GM12892 (cell line): ENCODE measurements at regions not wholly inside any gene's neighbourhood (a gene's known extent, or its start where the extent isn't known, plus 50 kb on each side); places are given as distances from the start of the nearest gene placed in this dataset.

Experiments used
- POLR2A ChIP-seq: IDR thresholded peaks from 2 replicates; pipeline ENCODE4 v1.6.1; 2011; ENCODE audit warnings: low read depth, low read length, control low read depth
- POLR2AphosphoS5 ChIP-seq: IDR thresholded peaks from 2 replicates; pipeline ENCODE4 v1.6.1; 2011; ENCODE audit warnings: low read depth, low read length, control low read depth

DNA sequence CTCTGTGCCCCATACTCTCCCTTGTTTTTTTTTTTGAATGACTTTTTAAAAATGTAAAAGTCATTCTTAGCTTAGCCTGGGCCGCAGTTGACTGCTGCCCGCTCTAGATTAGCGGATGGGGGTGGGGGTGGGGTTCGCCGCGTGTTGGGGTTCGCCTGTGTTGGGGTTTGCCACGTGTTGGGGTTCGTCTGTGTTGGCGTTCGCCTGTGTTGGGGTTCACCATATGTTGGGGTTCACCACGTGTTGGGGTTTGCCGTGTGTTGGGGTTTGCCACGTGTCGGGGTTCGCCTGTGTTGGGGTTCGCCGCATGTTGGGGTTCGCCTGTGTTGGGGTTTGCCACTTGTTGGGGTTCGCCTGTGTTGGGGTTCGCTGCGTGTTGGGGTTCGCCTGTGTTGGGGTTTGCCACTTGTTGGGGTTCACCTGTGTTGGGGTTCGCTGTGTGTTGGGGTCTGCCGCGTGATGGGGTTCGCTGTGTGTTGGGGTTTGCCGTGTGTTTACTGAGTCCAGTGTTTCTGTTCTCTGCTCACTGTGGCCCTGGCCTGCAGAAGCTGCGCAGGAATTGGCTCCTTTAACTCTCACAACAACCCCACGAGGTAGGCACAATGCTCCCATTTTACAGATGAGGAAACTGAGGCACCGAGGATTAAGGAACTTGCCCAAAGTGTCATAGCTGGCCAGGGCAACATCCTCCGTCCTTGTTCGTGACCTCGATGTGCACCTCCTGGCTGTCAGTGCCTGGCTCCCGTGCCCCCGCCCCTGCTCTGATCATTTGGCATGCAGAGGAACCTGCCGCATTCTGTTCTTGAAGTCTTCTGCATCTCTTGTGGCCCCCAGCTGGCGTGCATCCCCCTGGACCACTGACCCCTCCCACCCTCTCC lies 96.6 kb upstream of the CIBAR2 start:
- no peak for TF ChIP-seq POLR2A
- no peak for TF ChIP-seq POLR2AphosphoS5
